Prostate gland (tissue), 2 donors: ENCODE measurements at regions not wholly inside any gene's neighbourhood (a gene's known extent, or its start where the extent isn't known, plus 50 kb on each side); places are given as distances from the start of the nearest gene placed in this dataset.

ENCODE experiments used
- POLR2A ChIP-seq: fragments of 450-650 bp; IDR thresholded peaks from one replicate; pipeline ENCODE4 v1.6.1; 2016; ENCODE audit warnings: antibody characterized with exemption, mild to moderate bottlenecking
- TF ChIP-seq, protein P1 (sequence below), 4 experiments: fragments of 200-600 bp in 2 of 4; fragments of 450-650 bp in 2 of 4; sonication (generic) in 2 of 4; IDR thresholded peaks; 1 replicate in 3 of 4; 2 replicates in 1 of 4; pipeline ENCODE4 v1.5.1; 2016 to 2019; ENCODE audit warnings: antibody characterized with exemption in 4 of 4, mild to moderate bottlenecking in 2 of 4, moderate library complexity in 2 of 4

DNA sequence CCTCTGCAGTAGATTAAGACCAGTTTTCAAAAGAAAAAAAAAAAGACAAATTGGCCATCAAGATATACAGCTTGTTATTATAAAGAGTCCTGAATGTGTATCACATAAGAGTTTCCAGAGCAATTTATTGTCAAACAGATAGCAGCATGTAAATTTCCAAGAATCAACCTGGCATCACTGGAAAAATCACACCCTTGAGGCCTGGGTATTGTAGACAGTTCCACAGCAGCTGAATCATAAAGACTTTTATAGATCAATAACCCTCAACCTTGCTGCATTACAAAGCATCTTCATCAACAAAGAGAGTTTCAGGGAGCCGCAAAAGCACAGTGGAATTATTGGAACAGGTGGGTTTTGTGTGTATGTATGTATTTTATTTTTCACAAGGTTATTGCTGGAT is 94.6 kb upstream of the LRIG3 start:
- TF ChIP-seq, protein P1, sequence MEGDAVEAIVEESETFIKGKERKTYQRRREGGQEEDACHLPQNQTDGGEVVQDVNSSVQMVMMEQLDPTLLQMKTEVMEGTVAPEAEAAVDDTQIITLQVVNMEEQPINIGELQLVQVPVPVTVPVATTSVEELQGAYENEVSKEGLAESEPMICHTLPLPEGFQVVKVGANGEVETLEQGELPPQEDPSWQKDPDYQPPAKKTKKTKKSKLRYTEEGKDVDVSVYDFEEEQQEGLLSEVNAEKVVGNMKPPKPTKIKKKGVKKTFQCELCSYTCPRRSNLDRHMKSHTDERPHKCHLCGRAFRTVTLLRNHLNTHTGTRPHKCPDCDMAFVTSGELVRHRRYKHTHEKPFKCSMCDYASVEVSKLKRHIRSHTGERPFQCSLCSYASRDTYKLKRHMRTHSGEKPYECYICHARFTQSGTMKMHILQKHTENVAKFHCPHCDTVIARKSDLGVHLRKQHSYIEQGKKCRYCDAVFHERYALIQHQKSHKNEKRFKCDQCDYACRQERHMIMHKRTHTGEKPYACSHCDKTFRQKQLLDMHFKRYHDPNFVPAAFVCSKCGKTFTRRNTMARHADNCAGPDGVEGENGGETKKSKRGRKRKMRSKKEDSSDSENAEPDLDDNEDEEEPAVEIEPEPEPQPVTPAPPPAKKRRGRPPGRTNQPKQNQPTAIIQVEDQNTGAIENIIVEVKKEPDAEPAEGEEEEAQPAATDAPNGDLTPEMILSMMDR (IDR thresholded peaks at IDR 0.05): no peak
- TF ChIP-seq POLR2A: no peak
